ENCODE measurements at regions not wholly inside any gene's neighbourhood (a gene's known extent, or its start where the extent isn't known, plus 50 kb on each side); places are given as distances from the start of the nearest gene placed in this dataset.

DNA sequence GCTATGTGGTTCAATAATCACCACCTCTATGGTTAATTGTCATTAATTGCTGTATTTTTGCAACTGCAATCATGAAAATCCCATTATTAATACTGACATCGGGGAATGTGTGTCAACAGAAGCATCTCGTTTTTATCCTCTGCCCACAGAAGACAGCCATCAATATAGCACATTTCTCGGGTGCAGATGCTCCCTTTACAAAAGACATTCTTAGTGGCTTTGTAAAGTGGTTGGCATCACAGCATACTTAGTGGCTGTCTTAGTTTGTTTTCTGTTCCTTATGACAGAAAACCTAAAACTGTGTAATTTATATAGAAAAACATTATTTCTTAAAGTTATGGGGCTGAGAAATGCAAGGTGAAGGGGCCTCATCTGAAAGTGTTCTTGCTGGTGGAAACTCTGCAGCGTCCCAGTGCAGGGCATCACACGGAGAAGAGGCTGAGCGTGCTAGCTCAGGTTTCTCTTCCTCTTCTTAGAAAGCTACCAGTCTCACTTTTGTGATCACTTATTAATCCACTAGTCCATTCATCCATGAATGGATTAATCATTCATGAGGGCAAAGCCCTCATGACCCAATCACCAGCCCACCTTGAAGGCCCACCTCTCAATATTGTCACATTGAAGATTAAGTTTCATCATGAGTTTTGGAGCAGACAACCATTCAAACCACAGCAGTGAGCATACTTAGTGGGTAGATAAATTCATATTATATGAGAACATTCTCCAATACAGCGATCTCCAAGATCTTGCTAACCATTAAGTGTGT lies 1067.7 kb upstream of the PABPC4L start:
- TF ChIP-seq, protein P1, sequence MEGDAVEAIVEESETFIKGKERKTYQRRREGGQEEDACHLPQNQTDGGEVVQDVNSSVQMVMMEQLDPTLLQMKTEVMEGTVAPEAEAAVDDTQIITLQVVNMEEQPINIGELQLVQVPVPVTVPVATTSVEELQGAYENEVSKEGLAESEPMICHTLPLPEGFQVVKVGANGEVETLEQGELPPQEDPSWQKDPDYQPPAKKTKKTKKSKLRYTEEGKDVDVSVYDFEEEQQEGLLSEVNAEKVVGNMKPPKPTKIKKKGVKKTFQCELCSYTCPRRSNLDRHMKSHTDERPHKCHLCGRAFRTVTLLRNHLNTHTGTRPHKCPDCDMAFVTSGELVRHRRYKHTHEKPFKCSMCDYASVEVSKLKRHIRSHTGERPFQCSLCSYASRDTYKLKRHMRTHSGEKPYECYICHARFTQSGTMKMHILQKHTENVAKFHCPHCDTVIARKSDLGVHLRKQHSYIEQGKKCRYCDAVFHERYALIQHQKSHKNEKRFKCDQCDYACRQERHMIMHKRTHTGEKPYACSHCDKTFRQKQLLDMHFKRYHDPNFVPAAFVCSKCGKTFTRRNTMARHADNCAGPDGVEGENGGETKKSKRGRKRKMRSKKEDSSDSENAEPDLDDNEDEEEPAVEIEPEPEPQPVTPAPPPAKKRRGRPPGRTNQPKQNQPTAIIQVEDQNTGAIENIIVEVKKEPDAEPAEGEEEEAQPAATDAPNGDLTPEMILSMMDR (IDR thresholded peaks at IDR 0.05 in 4 of 5, conservative IDR thresholded peaks at IDR 0.05 in 1 of 5): no peak
- no peak for TF ChIP-seq POLR2A (IDR thresholded peaks at IDR 0.05)

All from gastrocnemius medialis (tissue), 4 donors.